OCI-LY3 (cell line): ENCODE measurements at regions not wholly inside any gene's neighbourhood (a gene's known extent, or its start where the extent isn't known, plus 50 kb on each side); places are given as distances from the start of the nearest gene placed in this dataset.

ENCODE experiments used
- CTCF ChIP-seq: fragments of 200-600, 300-600 bp; sonication (generic); IDR thresholded peaks from 2 replicates; pipeline ENCODE4 v1.5.1; 2014; ENCODE audit warnings: antibody characterized with exemption, low read length, low read depth
- EZH2phosphoT487 ChIP-seq: fragments of 200-600 bp; shearing (Covaris generic); IDR thresholded peaks from 2 replicates; pipeline ENCODE4 v1.6.1; 2018; ENCODE audit warnings: antibody characterized with exemption, mixed run types, low read depth

DNA sequence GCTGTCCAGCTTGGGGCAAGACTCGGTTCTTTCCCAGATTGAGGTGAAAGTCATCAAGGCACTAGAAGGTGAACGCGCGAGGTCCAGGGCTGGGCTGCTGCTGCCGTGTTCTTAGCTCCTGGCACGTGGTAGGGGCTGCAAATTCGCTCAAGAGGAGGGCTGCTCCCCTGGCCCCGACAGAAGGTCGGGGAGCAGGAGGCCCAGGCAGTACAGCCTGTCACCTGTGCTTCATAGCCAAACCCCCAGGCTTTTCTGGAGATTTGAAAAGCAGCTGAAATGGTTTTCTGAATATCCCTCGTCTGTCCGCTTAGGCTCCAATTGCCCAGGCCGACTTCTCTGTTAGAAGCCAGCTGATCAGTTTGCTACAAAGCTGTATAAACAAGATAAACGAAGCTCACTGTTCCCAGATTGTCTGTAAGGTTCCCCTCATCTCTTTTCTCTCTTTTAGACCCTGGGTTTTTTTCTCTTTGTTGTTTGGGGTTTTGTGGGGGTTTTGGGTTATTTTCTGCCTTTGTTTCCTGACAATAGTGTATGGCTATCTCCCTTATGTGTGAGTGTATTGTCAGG is 60.0 kb upstream of the STX18 start:
- TF ChIP-seq EZH2phosphoT487 (no peak), CTCF (no peak)
